SK-MEL-5 (cell line): ENCODE measurements at regions not wholly inside any gene's neighbourhood (a gene's known extent, or its start where the extent isn't known, plus 50 kb on each side); places are given as distances from the start of the nearest gene placed in this dataset.
A peak's percentile ranks its signal among the peaks of the same experiment; 100 is the strongest.

ENCODE experiments used
- DNase-seq: peaks from one replicate; pipeline ENCODE4 v3.0.0-alpha.2; 2016; ENCODE audit warnings: low read depth, low spot score
- in situ Hi-C: cut with HindIII; loops from 2 replicates; pipeline ENCODE4 v1.10.0; 2016; ENCODE audit warnings: low sequenced_read_pairs, high pct_unique_total_duplicates, low pct_unique_long_range_greater_than_20kb

- in situ Hi-C loops, result no loop called here
- no peak for DNase-seq
Observed at GRCh38 chr2:152875701-152876695, 157.6 kb downstream of the ARL6IP6 start.

GRCh38 chr2:152874955-152875354 lies 156.5 kb downstream of the ARL6IP6 start:
- DNase-seq, result no peak
- in situ Hi-C loops, result no loop called here

GRCh38 chr2:152870239-152870638 lies 151.8 kb downstream of the ARL6IP6 start:
- no peak for DNase-seq
- in situ Hi-C loops, result no loop called here

GRCh38 chr2:152867397-152867796 lies 149.0 kb downstream of the ARL6IP6 start:
- in situ Hi-C loops, result no loop called here
- DNase-seq, result no peak

GRCh38 chr2:152864601-152865149 lies 146.3 kb downstream of the ARL6IP6 start:
- in situ Hi-C loops, result no loop called here
- peak; percentile 53 for DNase-seq

- in situ Hi-C loops, result no loop called here
- DNase-seq, result no peak
Observed at GRCh38 chr2:152863826-152864225, 145.4 kb downstream of the ARL6IP6 start.

- DNase-seq, result peak; percentile 67
Observed at GRCh38 chr2:152861349-152861942, 143.0 kb downstream of the ARL6IP6 start.

GRCh38 chr2:152858594-152859265 lies 140.3 kb downstream of the ARL6IP6 start:
- DNase-seq, result no peak
- in situ Hi-C loops, result no loop called here

More at GRCh38 chr2:152861349-152861942, 143.0 kb downstream of the ARL6IP6 start:
- in situ Hi-C loops, result no loop called here

GRCh38 chr2:152846697-152847470 lies 128.5 kb downstream of the ARL6IP6 start:
- in situ Hi-C loops, result no loop called here
- DNase-seq, result no peak

GRCh38 chr2:152835674-152836073 lies 117.3 kb downstream of the ARL6IP6 start:
- no peak for DNase-seq
- in situ Hi-C loops, result no loop called here

GRCh38 chr2:152827944-152828343 lies 109.5 kb downstream of the ARL6IP6 start:
- in situ Hi-C loops, result no loop called here
- no peak for DNase-seq

GRCh38 chr2:152826581-152827279 lies 108.3 kb downstream of the ARL6IP6 start:
- DNase-seq, result no peak
- in situ Hi-C loops, result no loop called here

- DNase-seq, result no peak
- in situ Hi-C loops, result no loop called here
Observed at GRCh38 chr2:152825834-152826233, 107.4 kb downstream of the ARL6IP6 start.

- in situ Hi-C loops, result no loop called here
Observed at GRCh38 chr2:152823905-152824304, 105.5 kb downstream of the ARL6IP6 start.

GRCh38 chr2:152822676-152823075 lies 104.3 kb downstream of the ARL6IP6 start:
- DNase-seq, result no peak
- in situ Hi-C loops, result no loop called here

More at GRCh38 chr2:152823905-152824304, 105.5 kb downstream of the ARL6IP6 start:
- DNase-seq, result no peak

- DNase-seq, result no peak
- in situ Hi-C loops, result no loop called here
Observed at GRCh38 chr2:152820048-152820447, 101.6 kb downstream of the ARL6IP6 start.
